ENCODE measurements at regions not wholly inside any gene's neighbourhood (a gene's known extent, or its start where the extent isn't known, plus 50 kb on each side); places are given as distances from the start of the nearest gene placed in this dataset.

GRCh38 chr11:126118806-126119205 lies 56.1 kb upstream of the CDON start:
- no peak overlapping the region for H3K27ac Mint-ChIP-seq
- ChIA-PET POLR2A (no interaction called here), CTCF (no interaction called here)
- no peaks in the 10 kb centered on the region for H3K9me3 Mint-ChIP-seq
- H3K4me1 Mint-ChIP-seq = no peaks in the 10 kb centered on the region
- H3K4me3 Mint-ChIP-seq = no peak overlapping the region
- peaks cover 6% of the 10 kb centered on the region for H3K27me3 Mint-ChIP-seq
- H3K36me3 Mint-ChIP-seq (ENCODE audit: low read depth) = no peaks in the 10 kb centered on the region
- DNase-seq = no peak

DNA sequence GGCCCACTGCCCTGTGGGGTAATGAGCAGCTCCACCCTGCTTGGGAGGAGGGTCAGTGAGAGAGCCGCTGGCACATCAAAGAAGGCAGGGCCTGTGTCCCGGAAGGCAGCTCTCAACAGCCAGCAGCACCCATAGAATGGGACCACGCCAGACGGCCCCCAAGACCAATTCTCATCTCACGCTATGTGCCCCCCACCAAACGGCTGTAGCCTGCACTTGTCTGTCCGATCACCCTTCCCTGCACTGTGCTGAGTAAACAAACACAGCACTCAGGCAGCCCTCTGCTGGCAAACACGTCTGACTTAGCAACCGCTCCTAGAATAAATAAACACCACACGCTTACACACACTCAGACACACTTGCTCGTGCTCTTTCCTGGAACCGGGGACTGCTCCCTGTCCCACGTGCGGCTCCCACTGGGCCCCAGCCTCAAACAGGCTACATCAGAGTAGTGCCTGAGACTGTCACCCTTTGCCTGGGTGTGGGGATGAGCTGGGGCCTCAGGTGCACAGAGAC lies 53.2 kb upstream of the CDON start:
- DNase-seq = no peak
- Mint-ChIP-seq H3K36me3 (ENCODE audit: low read depth) (no peaks in the 10 kb centered on the region), H3K4me3 (no peak overlapping the region), H3K9me3 (no peaks in the 10 kb centered on the region), H3K27ac (no peak overlapping the region), H3K4me1 (peaks cover 1% of the 10 kb centered on the region), H3K27me3 (peaks cover 5% of the 10 kb centered on the region)
- POLR2A ChIA-PET = no interaction called here
- CTCF ChIA-PET = no interaction called here

DNA sequence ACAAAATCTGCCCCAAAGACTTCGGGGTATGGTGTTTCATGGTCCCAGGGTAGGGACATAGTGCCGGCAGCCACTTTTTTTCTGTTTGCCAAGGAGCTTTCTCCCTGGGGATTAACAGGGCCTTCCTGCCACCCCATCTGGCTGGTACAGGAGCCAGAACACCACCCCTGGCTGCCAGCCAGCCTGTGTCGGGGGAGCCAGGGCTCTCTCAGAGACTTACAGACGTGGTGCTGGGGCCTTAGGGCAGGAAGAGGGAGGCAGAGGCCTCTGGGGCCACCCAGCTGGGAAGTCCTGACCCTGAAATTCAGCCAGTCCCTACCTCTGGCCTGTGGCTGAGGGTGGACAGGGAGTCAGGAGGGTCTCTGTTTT lies 52.4 kb upstream of the CDON start:
- no peak overlapping the region for H3K4me3 Mint-ChIP-seq
- ChIA-PET CTCF (no interaction called here), POLR2A (no interaction called here)
- no peaks in the 10 kb centered on the region for H3K27me3 Mint-ChIP-seq
- H3K4me1 Mint-ChIP-seq = peaks cover 6% of the 10 kb centered on the region
- no peaks in the 10 kb centered on the region for H3K9me3 Mint-ChIP-seq
- H3K36me3 Mint-ChIP-seq (ENCODE audit: low read depth) = no peaks in the 10 kb centered on the region
- H3K27ac Mint-ChIP-seq = no peak overlapping the region
- no peak for DNase-seq

DNA sequence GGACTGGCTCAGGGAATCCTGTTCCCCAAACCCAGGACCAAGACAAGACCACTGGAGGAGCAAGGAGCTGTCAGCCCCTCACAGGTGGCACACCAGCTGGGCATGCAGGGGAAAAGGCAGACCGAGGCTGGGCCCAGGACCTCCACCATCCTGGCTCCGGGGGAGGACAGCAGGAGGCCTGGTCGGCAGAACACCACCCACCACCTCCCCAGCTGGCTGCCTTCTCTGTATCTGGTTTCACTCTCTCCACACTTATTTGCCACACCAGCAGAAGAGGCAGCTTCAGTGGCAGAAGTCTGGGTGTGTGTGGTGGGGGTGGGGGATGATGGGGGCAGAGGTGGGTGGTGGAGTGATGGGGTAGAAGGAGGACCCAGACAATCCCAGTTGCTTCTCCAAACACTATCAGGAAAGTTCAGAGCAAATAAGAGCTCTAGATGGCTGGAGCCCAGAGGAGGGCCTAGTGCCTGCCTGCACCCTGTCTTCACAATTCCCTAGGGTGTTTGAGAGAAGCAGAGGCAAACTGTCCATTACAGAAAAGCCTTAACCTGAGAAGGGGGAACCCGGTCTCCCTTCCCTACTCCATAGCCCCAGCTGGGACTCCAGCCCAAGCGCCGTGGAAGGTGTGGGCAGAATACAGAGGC lies 51.9 kb upstream of the CDON start:
- peaks cover 7% of the 10 kb centered on the region for H3K4me1 Mint-ChIP-seq
- no peak for DNase-seq
- H3K27ac Mint-ChIP-seq = no peak overlapping the region
- H3K4me3 Mint-ChIP-seq = no peak overlapping the region
- ChIA-PET CTCF (no interaction called here), POLR2A (no interaction called here)
- no peaks in the 10 kb centered on the region for H3K9me3 Mint-ChIP-seq
- H3K36me3 Mint-ChIP-seq (ENCODE audit: low read depth) = no peaks in the 10 kb centered on the region
- H3K27me3 Mint-ChIP-seq = no peaks in the 10 kb centered on the region

- ChIA-PET POLR2A (interaction anchor here (1.0 kb wide), 1 partner anchor 12 kb away, joined by 3 read pairs; no protein-coding TSS in a partner anchor), CTCF (no interaction called here)
- Mint-ChIP-seq H3K36me3 (ENCODE audit: low read depth) (no peaks in the 10 kb centered on the region), H3K27me3 (no peaks in the 10 kb centered on the region), H3K9me3 (no peaks in the 10 kb centered on the region), H3K4me3 (no peak overlapping the region), H3K27ac (no peak overlapping the region), H3K4me1 (peaks cover 7% of the 10 kb centered on the region)
- no peak for DNase-seq
Observed at GRCh38 chr11:126113963-126114362, 51.3 kb upstream of the CDON start.

DNA sequence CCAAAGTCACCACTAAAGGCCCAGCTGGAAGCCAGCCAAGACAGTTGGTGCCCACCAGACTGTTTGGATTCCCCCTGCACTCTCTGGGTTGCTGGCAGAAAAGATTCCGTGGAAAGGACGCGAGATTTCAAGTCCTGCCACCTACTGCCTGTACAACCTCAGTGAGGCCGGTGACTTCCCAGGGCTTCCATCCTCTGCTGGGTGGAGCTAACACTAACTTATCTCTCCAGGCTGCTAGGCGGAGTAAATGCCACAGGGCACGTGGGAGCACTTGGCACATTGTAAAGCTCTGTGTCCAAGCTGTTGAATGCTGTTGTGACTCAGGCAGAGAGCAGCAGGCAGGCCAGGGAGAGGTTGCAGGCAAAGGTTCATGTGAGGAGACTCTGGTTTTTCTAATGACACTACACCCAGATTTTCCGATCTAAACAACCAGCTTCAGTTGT lies 50.9 kb upstream of the CDON start:
- Mint-ChIP-seq H3K4me1 (peaks cover 7% of the 10 kb centered on the region), H3K36me3 (ENCODE audit: low read depth) (no peaks in the 10 kb centered on the region), H3K27me3 (no peaks in the 10 kb centered on the region), H3K4me3 (no peak overlapping the region), H3K9me3 (no peaks in the 10 kb centered on the region), H3K27ac (no peak overlapping the region)
- POLR2A ChIA-PET = interaction anchor here (1.0 kb wide), 1 partner anchor 11 kb away, joined by 3 read pairs; no protein-coding TSS in a partner anchor
- DNase-seq = no peak
- CTCF ChIA-PET = no interaction called here

DNA sequence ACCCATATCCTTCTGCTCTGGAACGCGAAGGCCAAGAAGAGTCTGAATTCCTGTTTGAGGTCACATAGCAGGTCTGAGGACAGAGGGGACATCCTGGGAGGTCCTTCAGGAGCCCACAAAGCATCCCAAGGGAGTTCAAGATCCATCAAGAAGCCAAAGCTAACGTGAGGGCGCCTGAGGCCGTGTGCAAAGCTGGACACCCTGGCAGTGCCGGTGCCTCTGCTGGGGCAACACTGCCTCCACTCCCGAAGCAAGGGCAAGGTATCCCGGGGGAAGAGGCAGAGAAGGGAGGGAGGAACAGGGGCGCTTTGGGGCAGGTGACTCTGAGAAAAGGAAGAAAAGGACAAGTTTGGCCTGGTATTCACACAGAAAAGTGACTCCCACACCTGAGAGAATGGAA lies 50.3 kb upstream of the CDON start:
- Mint-ChIP-seq H3K4me1 (peaks cover 7% of the 10 kb centered on the region), H3K9me3 (no peaks in the 10 kb centered on the region), H3K27me3 (no peaks in the 10 kb centered on the region), H3K36me3 (ENCODE audit: low read depth) (no peaks in the 10 kb centered on the region), H3K4me3 (no peak overlapping the region), H3K27ac (no peak overlapping the region)
- POLR2A ChIA-PET = interaction anchor here (1.0 kb wide), 1 partner anchor 11 kb away, joined by 3 read pairs; no protein-coding TSS in a partner anchor
- no peak for DNase-seq
- CTCF ChIA-PET = no interaction called here

GRCh38 chr11:126112547-126112946 lies 49.9 kb upstream of the CDON start:
- ChIA-PET CTCF (no interaction called here), POLR2A (no interaction called here)
- no peaks in the 10 kb centered on the region for H3K9me3 Mint-ChIP-seq
- peaks cover 7% of the 10 kb centered on the region for H3K4me1 Mint-ChIP-seq
- H3K27ac Mint-ChIP-seq = no peak overlapping the region
- no peaks in the 10 kb centered on the region for H3K27me3 Mint-ChIP-seq
- H3K4me3 Mint-ChIP-seq = no peak overlapping the region
- no peaks in the 10 kb centered on the region for H3K36me3 Mint-ChIP-seq (ENCODE audit: low read depth)
- DNase-seq = no peak
